ENCODE measurements at regions not wholly inside any gene's neighbourhood (a gene's known extent, or its start where the extent isn't known, plus 50 kb on each side); places are given as distances from the start of the nearest gene placed in this dataset.

DNA sequence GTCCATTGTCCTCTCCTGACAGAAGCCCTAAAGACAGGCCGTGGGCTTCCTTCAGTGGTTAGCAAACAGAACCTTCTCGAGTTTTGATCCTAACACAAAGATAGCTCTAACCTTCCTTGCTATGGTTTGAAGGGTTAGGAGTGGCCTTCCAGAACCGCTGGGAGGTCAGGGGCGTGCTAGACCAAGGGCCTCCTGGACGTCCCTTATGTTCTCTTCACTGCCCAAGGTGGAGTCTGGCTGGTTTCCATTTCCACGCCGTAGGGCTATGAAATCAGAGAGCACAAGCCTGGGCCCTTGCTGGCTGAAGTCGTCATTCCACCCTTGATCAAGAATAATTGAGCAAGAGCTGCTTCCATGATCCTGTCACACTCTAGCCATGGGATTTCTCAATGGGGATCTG lies 475.1 kb downstream of the SHQ1 start:
- DNase-seq (ENCODE audit: low spot score): no peak

DNA sequence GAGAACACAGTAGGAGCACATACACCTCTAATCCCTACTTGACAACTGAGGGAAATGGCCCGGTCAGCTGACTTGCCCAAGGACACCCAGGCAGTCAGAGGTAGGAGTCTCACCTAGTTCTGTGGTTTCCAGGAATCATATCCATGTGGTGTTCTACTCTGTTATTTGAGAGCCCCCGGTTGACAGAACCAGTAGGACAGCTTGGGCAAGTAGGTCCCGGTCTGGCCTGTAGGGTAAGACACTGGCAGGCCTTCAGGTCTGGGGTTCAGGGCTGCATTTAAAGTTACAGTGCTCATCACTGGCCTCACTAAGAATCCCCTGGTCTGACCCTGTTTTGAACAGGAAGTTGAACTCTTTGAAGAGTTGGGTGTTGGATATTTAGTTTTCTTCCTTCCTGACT lies 476.1 kb downstream of the SHQ1 start:
- DNase-seq (ENCODE audit: low spot score): no peak

DNA sequence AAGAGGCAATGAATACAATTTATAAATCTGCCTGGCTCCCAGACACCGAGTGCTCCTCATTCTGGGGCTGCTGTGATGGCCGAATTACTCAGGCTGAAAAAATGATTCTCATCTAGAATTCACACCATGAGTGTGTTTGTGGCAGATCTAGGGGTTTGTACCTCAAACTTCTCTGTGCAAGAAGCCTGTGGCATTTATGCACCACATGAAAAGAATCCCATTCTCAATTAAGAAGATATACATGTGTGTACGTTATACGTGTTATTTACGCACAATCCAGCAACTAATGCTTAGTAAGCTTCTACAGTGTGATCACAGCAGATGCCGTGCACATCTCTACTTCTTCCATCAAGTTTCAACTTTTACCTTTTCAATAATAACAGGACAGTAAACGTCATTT lies 476.8 kb downstream of the SHQ1 start:
- no peak for DNase-seq (ENCODE audit: low spot score)

DNA sequence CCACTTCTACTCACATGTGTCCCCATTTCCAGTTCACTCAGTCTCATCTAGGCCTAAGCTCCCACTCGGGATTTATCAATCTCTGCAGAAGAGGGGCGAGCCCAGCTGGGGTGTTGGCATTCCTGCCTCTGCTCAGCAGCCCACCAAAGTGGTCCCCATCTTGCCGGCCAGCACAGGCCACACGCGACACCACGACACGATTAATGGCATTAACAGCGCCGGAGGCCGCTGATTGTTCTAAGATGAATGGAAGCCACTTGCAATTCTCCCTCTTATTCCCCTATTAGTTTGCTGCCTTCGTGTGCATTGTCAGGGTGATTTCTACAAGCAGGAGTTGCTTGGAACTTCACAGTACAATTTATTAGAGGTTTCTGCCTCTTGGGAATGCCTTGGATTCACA lies 477.3 kb downstream of the SHQ1 start:
- DNase-seq (ENCODE audit: low spot score): no peak

DNA sequence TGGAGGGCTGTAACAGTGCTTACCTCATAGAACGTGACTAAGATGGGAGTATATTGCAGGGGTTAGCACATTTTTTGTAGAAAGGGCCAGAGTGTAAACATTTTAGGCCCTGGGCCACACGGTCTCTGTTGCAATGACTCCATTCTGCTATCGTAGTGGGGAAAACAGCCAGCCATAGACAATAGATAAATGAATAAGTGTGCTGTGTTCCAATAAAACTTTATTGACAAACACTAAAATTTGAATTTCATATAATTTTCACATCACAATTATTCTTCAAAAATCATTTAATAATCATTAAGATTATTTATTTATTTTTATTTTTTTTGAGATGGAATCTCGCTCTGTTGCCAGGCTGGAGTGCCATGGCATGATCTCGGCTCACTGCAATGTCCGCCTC lies 478.6 kb downstream of the SHQ1 start:
- no peak for DNase-seq (ENCODE audit: low spot score)

DNA sequence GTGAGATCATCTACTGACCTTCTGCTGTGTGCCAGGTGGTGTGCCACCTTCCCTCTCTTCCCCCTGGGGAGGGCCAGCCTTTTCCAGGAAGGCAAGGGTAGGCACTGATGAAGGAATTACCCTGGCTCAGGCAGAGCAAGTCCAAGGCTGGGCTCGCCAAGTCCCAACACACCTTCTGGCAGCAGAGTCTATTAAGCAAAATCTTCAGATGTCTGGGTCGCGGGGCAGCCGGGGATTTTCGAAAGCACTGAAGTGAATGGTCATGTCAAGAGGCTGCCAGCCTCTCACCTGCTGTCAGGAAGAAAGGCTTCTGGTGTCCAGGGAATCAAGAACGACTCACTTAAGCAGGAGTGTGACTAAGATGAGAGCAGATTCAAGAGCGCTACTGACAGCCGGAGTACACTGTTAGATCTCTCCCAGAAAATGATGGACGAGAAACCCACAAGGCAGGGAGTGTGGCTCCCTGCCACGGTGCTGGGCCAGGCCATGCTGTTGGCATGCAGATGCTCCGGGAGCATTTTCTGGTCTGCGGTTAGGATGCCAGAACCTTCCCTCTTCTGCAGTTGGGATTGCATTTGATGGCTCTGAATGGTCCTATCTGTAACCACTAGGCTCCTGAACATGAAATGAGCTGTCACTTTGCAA lies 479.8 kb downstream of the SHQ1 start:
- DNase-seq (ENCODE audit: low spot score): peak; percentile 28

DNA sequence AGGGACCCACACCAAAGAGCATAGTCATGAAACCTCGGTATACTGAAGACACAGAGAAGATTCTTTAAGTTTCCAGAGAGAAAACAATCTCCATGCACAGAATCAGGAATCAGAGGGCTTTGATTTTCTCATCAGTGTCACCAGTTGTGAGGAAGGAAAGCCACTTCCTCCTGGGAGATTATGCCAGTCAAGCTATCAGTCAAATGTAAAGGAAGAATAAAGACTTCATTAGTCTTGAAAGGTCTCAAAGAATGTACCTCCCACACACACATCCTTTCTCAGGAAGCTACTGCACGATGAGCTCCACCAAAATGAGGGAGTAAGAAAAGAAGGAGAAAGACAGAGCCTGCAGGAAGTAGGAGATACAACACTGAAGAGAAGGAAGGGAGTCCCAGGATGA lies 486.3 kb downstream of the SHQ1 start:
- DNase-seq (ENCODE audit: low spot score): no peak

DNA sequence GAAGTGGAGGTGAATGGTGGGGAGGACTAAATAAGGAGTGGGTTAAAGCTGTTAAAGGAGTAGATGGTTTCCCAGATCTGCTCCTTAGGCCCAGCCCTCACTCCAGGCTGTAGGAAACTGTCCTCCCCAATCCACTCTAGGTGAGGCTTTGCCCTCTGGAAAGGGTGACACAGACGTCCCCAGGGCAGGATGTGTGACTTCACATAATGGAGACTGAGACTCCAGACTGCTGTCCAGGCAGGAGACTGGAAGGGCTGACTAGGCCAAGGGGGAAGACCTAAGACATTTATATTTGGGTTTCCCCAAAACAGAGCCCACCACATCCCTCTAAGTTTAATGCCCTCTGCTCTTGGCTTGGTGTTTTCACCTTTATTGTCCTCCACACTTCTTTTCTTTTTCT lies 488.5 kb downstream of the SHQ1 start:
- DNase-seq (ENCODE audit: low spot score): no peak

DNA sequence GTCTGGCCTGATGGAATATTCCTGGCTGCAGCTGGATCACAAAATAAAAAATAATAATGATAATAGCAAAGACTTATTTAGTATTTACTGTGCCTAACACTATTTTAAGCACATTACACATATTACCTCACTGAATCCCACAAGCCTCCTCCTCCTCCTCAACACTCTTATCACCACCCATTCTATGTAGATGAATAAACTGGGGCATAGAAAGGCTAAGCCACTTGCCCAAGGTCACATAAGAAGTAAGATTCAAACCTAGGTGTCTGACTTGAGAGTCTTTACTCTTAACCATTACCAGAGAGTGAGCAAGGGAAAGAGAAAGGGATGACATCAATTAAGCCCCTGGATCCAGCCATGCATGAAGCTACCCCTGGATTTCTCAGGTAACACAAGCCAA lies 493.1 kb downstream of the SHQ1 start:
- no peak for DNase-seq (ENCODE audit: low spot score)

DNA sequence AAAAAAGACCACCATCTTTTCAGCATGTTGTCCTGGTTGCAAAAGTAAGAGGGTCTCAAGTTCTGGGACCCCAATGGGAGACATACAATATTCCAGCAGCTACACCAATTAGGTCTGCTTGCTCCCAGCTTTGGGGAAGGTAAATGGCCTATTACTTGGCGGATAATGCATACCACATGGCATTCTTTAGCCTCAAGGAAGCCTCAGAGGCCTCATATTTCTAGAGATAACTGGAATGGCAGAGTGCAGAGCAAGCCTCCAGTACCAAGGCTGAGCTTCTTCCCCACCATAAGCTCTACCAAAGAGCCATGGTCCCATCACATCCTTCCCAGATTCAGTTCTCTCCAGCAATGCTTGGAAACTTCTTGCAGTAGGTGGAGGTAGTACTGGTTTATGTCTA lies 493.8 kb downstream of the SHQ1 start:
- no peak for DNase-seq (ENCODE audit: low spot score)

DNA sequence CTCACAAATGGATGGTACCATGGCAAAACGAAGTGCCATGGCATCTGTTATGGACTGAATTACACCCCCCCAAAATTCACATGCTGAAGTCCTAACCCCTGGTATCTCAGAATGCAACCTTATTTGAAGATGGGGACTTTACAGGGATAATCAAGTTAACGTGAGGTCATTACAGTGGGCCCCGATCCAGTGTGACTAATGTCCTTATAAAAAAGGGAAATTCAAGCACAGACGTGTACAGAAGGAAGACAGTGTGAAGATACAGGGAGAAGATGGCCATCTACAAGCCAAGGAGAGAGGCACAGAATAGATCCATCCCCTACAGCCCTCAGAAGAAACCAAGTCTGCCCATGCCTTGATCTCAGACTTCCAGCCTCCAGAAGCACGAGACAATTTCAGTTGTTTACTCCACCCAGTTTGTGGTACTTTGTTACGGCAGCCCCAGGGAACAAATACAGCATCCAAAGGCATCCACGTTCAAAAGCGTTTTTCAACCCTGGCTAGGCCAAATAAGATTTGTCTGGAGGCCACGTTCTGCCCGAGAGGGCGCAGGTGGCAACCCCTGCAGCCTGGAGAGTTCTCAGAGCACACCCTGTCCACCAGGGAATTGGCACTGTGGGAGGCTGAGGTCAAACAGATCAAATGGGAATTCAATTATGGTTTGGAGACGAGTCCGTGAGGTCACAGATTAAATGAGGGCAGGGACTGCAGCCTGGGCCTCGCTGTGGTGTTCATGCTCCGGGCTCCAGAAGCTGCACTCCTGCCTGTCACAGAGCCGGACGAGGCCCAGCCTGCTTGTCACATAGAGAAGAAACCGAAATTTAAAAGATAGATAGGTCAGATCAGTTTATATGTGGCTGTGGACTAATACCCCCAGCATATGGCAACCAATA lies 494.8 kb downstream of the SHQ1 start:
- DNase-seq (ENCODE audit: low spot score): no peak

DNA sequence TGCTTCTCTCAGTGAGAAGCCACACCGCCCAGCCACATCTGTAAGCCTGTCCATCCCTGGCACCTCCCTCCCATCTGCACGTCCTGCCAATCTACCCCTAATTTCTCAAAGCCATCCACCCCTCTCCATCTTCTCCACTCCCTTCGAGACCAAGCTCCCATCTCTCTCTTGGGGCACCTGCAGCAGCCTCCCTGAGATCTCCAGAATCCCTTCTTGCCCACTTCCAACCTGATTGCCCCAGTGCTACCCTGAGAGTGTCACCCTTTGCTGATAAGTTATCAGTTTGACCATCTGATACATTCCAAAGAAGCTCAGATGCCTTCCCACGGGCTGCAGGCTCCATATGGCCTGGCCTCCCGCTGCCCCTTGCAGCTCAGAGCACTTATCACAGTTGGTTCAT lies 496.1 kb downstream of the SHQ1 start:
- no peak for DNase-seq (ENCODE audit: low spot score)

DNA sequence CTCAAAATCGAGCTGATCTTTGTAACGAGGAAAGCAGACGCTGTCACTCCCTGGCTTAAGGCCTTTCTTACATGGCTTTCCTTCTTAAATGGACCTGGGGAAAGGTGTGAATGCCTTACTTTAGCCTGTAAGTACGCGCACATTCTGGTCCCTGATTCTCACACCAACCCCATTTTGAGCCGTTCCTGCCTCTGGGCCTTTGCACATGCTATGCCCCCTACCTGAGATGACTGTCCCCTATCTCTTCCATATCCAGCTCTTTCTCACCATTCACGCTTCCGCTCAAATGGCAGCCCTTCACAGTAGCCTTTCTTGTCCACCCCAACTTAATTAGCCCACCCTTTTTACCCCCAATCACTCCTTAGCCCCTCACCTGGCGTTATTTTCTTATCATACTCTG lies 496.7 kb downstream of the SHQ1 start:
- DNase-seq (ENCODE audit: low spot score): no peak

DNA sequence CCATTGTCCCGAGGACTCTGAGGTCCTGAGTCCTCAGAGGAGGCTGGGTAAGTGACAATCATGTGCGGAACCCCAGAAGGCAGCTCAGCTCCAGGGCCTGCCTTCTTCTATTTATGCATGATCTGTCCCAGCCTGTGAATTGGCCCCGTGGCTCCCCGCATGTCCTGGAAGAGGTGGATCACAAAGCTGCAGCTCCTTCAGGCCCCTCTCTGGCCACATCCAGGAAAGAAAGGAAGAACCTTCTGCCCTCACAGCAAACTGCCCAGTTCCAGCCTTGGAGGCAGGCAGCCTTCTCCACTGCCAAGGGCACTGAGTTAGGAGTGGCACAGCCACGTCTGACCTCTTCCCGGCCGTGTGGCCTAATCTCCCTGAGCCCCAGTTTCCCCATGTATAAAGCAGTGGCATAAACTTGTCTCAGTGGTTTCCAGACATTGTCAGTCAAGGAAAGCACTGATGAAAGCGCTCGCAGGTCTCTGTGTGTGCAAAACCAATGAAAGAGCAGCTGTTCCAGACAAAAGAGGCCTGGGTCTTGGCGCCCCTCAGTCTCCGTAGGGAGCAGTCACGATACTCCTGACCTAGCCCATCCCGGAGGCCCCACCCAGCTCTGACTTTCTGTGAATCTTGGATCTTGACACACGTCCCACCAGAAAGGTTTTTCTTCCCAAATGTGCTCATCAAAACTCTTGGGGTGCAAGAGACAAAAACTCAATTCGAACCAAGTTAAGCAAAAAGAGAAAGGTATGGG lies 497.3 kb downstream of the SHQ1 start:
- DNase-seq (ENCODE audit: low spot score): no peak

DNA sequence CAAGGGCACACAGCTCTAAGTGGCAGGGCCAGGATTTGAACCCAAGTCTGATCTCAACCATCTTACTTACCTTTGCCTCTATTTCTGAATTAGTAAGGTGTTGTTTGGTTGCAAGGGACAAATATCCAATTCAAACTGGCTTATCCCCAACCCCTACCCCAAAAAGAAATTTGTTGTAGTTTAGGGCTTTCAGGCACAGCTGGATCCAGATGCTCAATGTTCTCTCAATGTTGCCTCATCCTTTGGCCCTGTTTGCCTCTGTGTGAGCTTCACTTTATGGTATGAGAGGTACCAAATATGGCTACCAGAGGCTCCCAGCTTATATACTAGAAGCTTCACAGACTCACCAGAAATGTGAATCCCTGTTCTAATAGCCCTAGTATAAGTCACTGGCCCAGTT lies 499.9 kb downstream of the SHQ1 start:
- DNase-seq (ENCODE audit: low spot score): no peak

DNA sequence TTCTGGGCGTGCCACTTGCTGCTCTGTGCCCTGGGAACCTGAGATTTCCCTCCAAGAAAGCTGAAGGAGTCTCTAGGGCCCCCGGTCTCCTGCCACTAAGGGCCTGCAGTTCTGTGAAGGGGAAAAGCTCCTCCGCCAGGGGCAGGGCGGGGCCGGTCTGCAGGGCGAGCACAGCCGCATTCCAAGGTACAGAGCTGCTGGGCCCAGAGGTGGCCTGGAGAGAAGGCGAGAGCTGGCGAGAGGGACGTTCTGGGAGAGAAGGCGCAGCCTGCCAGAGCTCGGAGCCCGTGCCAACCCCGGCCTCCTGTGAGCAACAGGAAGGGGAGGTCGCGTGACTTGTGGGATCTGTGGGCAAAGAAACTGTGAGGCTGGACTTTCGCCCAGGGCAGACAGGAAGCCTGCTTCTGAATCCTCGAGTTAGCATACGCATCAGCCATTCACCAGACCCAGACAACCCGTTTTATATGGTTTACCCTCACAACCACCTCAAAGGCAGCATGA lies 500.4 kb downstream of the SHQ1 start:
- peak; percentile 44 for DNase-seq (ENCODE audit: low spot score)

DNA sequence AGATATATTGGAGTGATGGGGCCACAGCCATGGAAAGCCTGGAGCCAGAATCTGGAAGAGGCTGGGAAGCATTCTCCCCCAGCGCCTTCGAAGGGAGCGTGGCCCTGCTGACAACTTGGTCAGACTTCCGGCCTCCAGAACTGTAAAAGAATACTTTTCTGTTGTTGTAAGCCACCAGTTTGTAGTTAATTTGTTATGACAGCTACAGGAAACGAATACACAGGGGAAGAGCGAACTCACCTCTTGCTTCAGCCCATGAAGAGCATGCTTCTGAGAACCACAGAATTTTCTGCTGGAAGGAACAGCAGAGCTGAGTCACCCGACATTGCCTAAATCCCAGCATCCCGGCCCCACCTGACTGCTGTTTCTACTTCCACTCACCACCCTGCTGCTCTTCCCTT lies 501.7 kb downstream of the SHQ1 start:
- DNase-seq (ENCODE audit: low spot score): peak; percentile 68

DNA sequence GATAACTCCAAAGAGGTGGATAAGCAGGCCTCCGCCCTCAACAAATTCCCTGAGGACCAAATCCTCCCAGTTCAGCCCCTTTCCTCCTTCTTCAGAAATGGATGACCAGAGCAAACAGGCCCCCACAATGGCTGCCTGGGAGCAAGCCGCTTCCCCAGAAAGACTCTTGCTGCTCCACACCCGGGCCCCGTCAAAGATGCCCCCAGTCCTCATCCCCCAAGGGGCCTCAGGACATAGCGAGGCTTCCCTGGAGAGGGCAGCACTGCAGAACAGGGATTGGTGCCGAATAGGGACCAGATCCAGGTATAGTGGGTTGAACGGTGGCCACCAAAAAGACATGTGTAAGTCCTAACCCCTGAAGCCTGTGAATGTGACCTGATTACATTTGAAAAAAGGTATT lies 502.3 kb downstream of the SHQ1 start:
- DNase-seq (ENCODE audit: low spot score): no peak

DNA sequence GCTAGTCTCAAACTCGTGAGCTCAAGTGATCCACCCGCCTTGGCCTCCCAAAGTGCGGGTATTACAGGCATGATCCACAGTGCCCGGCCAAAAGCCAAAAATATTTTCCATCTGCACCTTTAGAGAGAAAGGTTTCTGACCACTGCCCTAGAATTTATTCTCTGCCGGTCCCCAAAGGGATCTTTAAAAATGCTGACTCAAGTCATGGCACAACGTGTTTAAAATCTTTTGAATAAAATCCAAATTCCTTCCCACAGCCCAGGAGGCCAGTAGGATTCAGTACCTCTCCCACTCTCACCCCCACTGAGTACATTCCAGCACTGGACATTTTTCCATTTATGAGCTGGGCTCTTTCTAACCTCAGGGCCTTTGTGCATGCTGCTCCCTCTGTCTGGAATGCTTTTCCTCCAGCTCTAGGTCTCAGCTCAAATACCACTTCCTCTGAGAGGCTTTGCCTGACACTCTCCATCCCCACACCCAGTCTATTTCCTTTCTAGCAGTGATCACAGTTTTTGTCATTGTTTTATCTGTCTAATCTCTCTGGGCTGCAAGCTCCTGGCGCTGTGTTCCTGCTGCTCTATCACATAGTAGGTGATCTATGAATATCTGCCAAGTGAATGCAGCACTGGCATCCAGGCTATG lies 502.9 kb downstream of the SHQ1 start:
- peak; percentile 8 for DNase-seq (ENCODE audit: low spot score)

DNA sequence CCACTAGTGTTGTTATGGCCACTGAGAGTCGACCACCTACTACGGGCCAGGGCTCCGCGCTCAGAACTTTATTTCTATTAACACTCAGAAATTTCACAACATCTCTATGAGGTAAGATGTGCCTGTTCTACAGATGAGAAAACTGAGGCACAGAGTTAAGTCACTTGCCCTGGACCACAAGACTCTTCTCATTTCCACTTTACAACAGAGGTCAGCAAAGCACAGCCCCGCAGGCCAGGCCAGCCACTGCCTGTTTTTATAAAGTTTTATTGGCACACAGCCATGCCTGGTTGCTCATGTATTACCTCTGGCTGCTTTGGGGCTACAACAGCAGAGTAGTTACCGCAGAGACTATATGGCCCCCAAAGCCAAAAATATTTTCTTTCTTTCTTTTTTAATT lies 503.6 kb downstream of the SHQ1 start:
- no peak for DNase-seq (ENCODE audit: low spot score)

DNA sequence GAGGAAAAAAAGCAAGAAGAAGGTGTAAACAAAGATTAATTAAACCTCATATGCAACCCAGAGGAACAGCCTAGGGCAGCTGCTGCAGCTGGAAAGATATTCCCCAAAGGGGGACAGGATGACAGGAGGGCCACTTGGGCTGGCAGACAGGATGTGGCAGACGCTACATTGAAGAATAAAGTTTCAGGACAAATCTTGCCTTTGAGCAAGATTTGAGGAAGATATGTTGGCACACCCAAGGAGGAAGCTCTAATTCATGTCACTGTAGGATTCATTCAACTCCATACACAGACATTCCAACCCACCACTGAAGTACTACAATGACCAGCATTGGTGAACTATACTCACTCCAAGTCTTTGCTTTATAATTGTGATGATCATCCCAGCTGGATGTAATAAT lies 504.0 kb downstream of the SHQ1 start:
- no peak for DNase-seq (ENCODE audit: low spot score)

DNA sequence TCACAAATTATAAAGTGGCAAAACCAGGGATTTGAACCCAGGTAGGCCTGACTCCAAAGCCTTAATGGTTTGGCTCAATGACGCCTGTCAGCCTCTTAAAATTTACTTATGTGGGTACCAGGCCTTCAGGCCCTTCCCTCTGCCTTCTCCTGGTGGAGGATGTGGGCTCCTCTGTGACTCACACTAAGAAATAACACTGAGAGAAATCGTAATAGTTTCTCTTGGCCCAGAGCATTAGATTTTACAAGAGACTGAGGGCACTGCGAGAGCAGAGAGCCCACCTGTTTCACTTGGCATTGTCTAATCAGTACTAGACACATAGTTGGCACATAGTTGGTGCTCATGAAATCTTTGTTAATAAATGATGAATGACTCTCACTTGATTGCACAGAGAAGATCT lies 505.2 kb downstream of the SHQ1 start:
- peak; percentile 10 for DNase-seq (ENCODE audit: low spot score)
